Fibroblast of pulmonary artery (primary cell): ENCODE measurements at regions not wholly inside any gene's neighbourhood (a gene's known extent, or its start where the extent isn't known, plus 50 kb on each side); places are given as distances from the start of the nearest gene placed in this dataset.

Experiments used
- DNase-seq: peaks from one replicate; pipeline ENCODE4 v3.0.0-alpha.2; 2010; ENCODE audit warnings: low read depth
- H3K4me3 ChIP-seq: replicated peaks from 2 replicates; pipeline ENCODE4 v1.5.1; 2011; ENCODE audit warnings: low read depth, mild to moderate bottlenecking, control low read depth, low read length, moderate library complexity
- TF ChIP-seq, protein P1 (sequence below): IDR thresholded peaks from 2 replicates; pipeline ENCODE4 v1.5.1; 2011; ENCODE audit warnings: mild to moderate bottlenecking, control low read depth, low read length, inconsistent platforms; ENCODE audit errors: missing control alignments

DNA sequence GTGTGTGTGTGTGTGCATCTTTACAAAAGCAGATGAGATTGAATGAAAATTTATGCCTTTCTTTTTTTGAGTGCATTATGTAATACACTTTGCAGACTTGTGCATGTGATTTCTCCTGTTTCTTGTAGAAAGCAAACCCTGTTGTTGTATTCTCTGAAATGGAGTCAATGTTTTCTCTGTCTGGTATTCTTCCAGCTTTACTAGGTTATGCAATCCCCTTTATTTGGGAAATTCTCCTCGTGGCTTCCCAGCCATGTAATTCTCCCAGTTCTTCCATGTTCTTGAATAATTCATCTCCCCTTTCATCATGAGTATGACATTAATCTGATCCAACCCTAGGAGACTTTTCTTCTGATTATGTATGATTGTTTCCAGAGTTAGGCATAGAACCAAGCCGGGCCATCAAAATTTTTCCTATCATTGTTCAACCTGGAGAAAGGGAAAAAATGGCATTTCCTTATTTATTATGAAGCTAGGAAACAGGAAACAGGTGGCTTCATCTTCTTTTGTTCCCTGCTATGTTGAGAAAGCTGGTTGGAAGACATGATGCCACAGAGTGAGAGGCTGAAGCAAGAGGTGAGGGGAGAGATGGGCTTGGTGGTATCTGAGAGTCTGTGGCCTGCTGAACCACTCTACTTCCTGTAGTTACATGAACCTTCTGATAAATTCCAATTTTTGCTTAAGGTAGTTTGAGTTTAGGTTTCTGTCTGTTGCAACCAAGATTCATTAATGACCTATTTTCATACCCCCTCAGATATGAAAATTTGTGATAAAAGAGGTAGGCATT is 68.8 kb downstream of the PRL start:
- H3K4me3 ChIP-seq = no peak overlapping the region
- DNase-seq = peak; percentile 57
- TF ChIP-seq, protein P1, sequence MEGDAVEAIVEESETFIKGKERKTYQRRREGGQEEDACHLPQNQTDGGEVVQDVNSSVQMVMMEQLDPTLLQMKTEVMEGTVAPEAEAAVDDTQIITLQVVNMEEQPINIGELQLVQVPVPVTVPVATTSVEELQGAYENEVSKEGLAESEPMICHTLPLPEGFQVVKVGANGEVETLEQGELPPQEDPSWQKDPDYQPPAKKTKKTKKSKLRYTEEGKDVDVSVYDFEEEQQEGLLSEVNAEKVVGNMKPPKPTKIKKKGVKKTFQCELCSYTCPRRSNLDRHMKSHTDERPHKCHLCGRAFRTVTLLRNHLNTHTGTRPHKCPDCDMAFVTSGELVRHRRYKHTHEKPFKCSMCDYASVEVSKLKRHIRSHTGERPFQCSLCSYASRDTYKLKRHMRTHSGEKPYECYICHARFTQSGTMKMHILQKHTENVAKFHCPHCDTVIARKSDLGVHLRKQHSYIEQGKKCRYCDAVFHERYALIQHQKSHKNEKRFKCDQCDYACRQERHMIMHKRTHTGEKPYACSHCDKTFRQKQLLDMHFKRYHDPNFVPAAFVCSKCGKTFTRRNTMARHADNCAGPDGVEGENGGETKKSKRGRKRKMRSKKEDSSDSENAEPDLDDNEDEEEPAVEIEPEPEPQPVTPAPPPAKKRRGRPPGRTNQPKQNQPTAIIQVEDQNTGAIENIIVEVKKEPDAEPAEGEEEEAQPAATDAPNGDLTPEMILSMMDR = no peak

DNA sequence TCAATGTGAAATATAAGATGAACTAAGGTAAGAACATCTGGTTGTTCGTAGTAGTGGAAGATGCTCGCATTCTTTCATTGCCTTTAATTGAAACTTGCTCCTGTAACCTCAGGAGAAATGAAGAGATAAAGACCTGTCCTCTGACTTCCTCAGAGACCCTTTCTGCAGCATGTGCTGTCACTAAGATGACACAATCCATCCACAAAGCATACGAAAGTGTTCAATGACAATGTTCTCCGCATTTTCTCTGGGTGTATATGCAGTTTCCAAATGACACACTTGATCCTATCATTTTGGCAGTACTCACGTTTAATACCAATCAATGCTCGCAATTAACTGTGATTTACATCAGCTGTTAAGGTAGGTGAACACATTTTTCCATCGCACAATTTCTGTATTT is 65.8 kb downstream of the PRL start:
- TF ChIP-seq, protein P1 = no peak
- H3K4me3 ChIP-seq = no peak overlapping the region
- no peak for DNase-seq

DNA sequence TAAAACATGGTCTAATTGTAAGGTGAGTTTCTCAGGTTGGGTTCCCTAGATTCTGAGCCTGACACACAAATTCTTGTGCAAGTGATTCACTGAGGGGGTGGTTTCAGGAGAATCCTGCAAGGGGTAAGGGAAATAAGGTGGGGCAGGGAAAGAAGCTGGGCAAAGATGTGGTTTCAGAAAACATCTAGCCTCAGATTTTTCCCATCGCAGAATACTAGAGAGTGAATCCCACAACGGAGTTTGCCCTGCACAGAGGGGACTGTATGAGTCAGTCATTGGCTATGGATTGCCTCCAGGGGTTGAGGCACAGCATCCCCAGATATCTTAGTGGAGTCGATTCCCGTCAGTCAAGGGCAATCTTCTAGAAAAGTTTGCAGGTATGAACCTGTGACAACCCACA is 65.2 kb downstream of the PRL start:
- DNase-seq = no peak
- H3K4me3 ChIP-seq = no peak overlapping the region
- TF ChIP-seq, protein P1 = no peak

DNA sequence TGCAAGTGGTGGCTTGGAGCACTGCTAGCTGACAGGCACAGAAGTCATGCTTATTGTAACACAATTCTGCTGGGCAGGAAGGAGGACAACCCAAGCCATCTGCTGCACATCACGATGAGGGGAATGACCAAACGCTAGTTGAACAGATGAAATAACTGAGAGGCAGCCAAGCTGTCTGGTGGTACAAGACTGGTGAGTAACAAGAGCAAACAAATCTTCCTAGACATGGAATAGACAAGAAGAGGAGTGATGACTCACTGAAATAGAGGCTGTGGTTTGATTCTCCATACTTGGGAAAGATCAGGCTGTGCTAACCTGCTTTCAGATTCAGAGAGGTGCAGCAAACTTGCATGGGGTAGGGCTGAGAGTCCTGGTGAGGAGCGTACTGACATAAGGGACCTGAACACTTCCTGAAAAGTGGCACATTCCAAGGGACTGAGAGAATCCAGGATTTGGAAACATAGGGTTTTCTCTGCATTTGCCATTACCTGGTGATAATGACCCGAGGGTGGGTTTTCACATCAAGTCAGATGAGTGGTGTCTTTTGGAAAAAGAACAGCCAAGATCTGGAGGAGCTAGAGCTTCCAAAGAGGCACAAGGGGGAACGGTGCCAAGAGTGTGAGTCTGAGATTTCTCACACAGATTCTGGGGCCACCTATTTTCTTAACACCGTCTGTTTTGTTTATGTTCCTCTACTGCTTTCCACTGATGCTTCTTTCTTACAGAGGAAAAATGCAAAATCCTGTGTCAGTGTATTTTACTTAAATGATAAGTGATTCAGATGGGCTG is 60.0 kb downstream of the PRL start:
- TF ChIP-seq, protein P1 = no peak
- no peak overlapping the region for H3K4me3 ChIP-seq
- peak; percentile 65 for DNase-seq
